ENCODE measurements at regions not wholly inside any gene's neighbourhood (a gene's known extent, or its start where the extent isn't known, plus 50 kb on each side); places are given as distances from the start of the nearest gene placed in this dataset.

- TF ChIP-seq ZSCAN20 (CRISPR knock-in tag; IDR thresholded peaks at IDR 0.05) (no peak), NR3C1 (IDR thresholded peaks at IDR 0.05) (no peak), CHD4 (IDR thresholded peaks at IDR 0.05; ENCODE audit: borderline replicate concordance) (no peak)
Observed at GRCh38 chr9:79377339-79377855, 194.4 kb upstream of the TLE4 start (continued).

- no peak for ATAC-seq
- H3K4me3 ChIP-seq: no peak overlapping the region
- no peak for DNase-seq (ENCODE audit: low read depth in 1 of 2, low spot score in 1 of 2)
- no peak overlapping the region for H3K27ac ChIP-seq
- CTCF ChIA-PET: interaction anchor here (1.1 kb wide), 1 partner anchor 11 kb away, joined by 3 read pairs; no protein-coding TSS in a partner anchor
- POLR2A ChIA-PET: no interaction called here
- peaks cover 9% of the 10 kb centered on the region; the same call in 2 of the 3 replicates for H3K4me1 ChIP-seq
- no peak for FAIRE-seq
- 58% methylated on average over 2 of the region's 2 CpGs for WGBS (ENCODE audit: missing lambda C conversion rate)
- TF ChIP-seq ELK1 (IDR thresholded peaks at IDR 0.05; ENCODE audit: low read depth, low read length) (no peak), BHLHE40 (IDR thresholded peaks at IDR 0.05; ENCODE audit: low read depth, low read length) (no peak), ZC3H11A (IDR thresholded peaks at IDR 0.05) (no peak), RAD21 (conservative IDR thresholded peaks at IDR 0.05 in 1 of 2, IDR thresholded peaks at IDR 0.05 in 1 of 2) (no peak)
- H3K9me3 ChIP-seq: peaks cover 2% of the 10 kb centered on the region; the same call in 1 of the 3 replicates
- no peak overlapping the region for H3K4me2 ChIP-seq
Observed at GRCh38 chr9:79378107-79378506, 193.7 kb upstream of the TLE4 start.

GRCh38 chr9:79382044-79382443, 189.7 kb upstream of the TLE4 start:
- peaks cover 2% of the 10 kb centered on the region; the same call in 1 of the 3 replicates for H3K9me3 ChIP-seq
- DNase-seq (ENCODE audit: low read depth in 1 of 2, low spot score in 1 of 2) (no peak), ATAC-seq (no peak), FAIRE-seq (no peak)
- ChIA-PET CTCF (no interaction called here), POLR2A (no interaction called here)
- TF ChIP-seq HES2 (IDR thresholded peaks at IDR 0.05): no peak
- TF ChIP-seq HOXB13 (CRISPR knock-in tag; IDR thresholded peaks at IDR 0.05; ENCODE audit: low read depth): no peak
- TF ChIP-seq MYC (IDR thresholded peaks at IDR 0.05; ENCODE audit: borderline replicate concordance, low read length): no peak
- no peak for TF ChIP-seq MAX (IDR thresholded peaks at IDR 0.05)
- TF ChIP-seq KDM5A (IDR thresholded peaks at IDR 0.05): no peak
- no peak for TF ChIP-seq NR3C1 (IDR thresholded peaks at IDR 0.05)
- no peak overlapping the region for H3K27ac ChIP-seq
- peaks cover 9% of the 10 kb centered on the region; the same call in 2 of the 3 replicates for H3K4me1 ChIP-seq
- H3K4me2 ChIP-seq: peak overlapping the region; percentile 10; the same call in 1 of the 3 replicates
- H3K4me3 ChIP-seq: no peak overlapping the region

- Histone ChIP-seq H3K27ac (no peak overlapping the region), H3K4me3 (no peak overlapping the region), H3K4me2 (peak overlapping the region; percentile 10; the same call in 1 of the 3 replicates), H3K4me1 (peaks cover 9% of the 10 kb centered on the region; the same call in 2 of the 3 replicates), H3K9me3 (peaks cover 2% of the 10 kb centered on the region; the same call in 1 of the 3 replicates)
- ATAC-seq (no peak), FAIRE-seq (peak; percentile 39), DNase-seq (ENCODE audit: low read depth in 1 of 2, low spot score in 1 of 2) (peak in 1 of 2 experiments; percentile 12)
- ChIA-PET CTCF (no interaction called here), POLR2A (no interaction called here)
- TF ChIP-seq KDM1A (IDR thresholded peaks at IDR 0.05; ENCODE audit: low read depth) (no peak), CBX8 (IDR thresholded peaks at IDR 0.05) (no peak), FOSL2 (IDR thresholded peaks at IDR 0.05) (no peak), FOSL2 (CRISPR knock-in tag; IDR thresholded peaks at IDR 0.05) (no peak)
- 6% methylated on average over 2 of the region's 2 CpGs for WGBS (ENCODE audit: missing lambda C conversion rate)
Observed at GRCh38 chr9:79382458-79382857, 189.3 kb upstream of the TLE4 start.

GRCh38 chr9:79383096-79383495, 188.7 kb upstream of the TLE4 start:
- DNase-seq (ENCODE audit: low read depth in 1 of 2, low spot score in 1 of 2) (no peak), FAIRE-seq (no peak)
- CTCF ChIA-PET: no interaction called here

More at GRCh38 chr9:79383096-79383495, 188.7 kb upstream of the TLE4 start:
- Histone ChIP-seq H3K27ac (no peak overlapping the region), H3K4me1 (peaks cover 9% of the 10 kb centered on the region; the same call in 2 of the 3 replicates), H3K9me3 (peaks cover 2% of the 10 kb centered on the region; the same call in 1 of the 3 replicates), H3K4me3 (no peak overlapping the region), H3K4me2 (no peak overlapping the region)
- TF ChIP-seq HES2 (IDR thresholded peaks at IDR 0.05): no peak
- no peak for TF ChIP-seq RARB (CRISPR knock-in tag; IDR thresholded peaks at IDR 0.05)
- TF ChIP-seq CTCF (IDR thresholded peaks at IDR 0.05): no peak
- no peak for TF ChIP-seq JUNB (IDR thresholded peaks at IDR 0.05)
- ATAC-seq: no peak
- POLR2A ChIA-PET: no interaction called here
